Fibroblast of the aortic adventitia (primary cell): ENCODE measurements at regions not wholly inside any gene's neighbourhood (a gene's known extent, or its start where the extent isn't known, plus 50 kb on each side); places are given as distances from the start of the nearest gene placed in this dataset.

Source experiments
- DNase-seq: peaks from one replicate; pipeline ENCODE4 v3.0.0-alpha.2; 2010; ENCODE audit warnings: low read depth
- H3K4me3 ChIP-seq: 2 replicates; pipeline ENCODE4 v1.5.1; 2011; ENCODE audit warnings: low read depth, mild to moderate bottlenecking, control low read depth, low read length, moderate library complexity
- CTCF ChIP-seq: IDR thresholded peaks from 2 replicates; pipeline ENCODE4 v1.5.1; 2011; ENCODE audit warnings: mild to moderate bottlenecking, low read length, control low read depth, inconsistent platforms; ENCODE audit not compliant: insufficient read depth

GRCh38 chr11:121741761-121742361 is 289.1 kb upstream of the SORL1-AS1 start:
- peak; percentile 31 for TF ChIP-seq CTCF
- H3K4me3 ChIP-seq, result no peak overlapping the region
- DNase-seq, result peak; percentile 100

- no peak overlapping the region for H3K4me3 ChIP-seq
- TF ChIP-seq CTCF, result no peak
- peak; percentile 96 for DNase-seq
Observed at GRCh38 chr11:121741351-121741760, 288.6 kb upstream of the SORL1-AS1 start.

- H3K4me3 ChIP-seq, result no peak overlapping the region
- TF ChIP-seq CTCF, result no peak
- DNase-seq, result no peak
Observed at GRCh38 chr11:121740902-121741301, 288.1 kb upstream of the SORL1-AS1 start.

GRCh38 chr11:121733858-121734257 is 281.1 kb upstream of the SORL1-AS1 start:
- no peak for DNase-seq
- no peak for TF ChIP-seq CTCF
- no peak overlapping the region for H3K4me3 ChIP-seq

- TF ChIP-seq CTCF, result no peak
- H3K4me3 ChIP-seq, result no peak overlapping the region
- no peak for DNase-seq
Observed at GRCh38 chr11:121727942-121728341, 275.2 kb upstream of the SORL1-AS1 start.

- peak overlapping the region; percentile 50 for H3K4me3 ChIP-seq
- peak; percentile 63 for DNase-seq
Observed at GRCh38 chr11:121723246-121723741, 270.5 kb upstream of the SORL1-AS1 start.

More at GRCh38 chr11:121723246-121723741, 270.5 kb upstream of the SORL1-AS1 start:
- TF ChIP-seq CTCF, result no peak
